GM10266 (cell line): ENCODE measurements at regions not wholly inside any gene's neighbourhood (a gene's known extent, or its start where the extent isn't known, plus 50 kb on each side); places are given as distances from the start of the nearest gene placed in this dataset.

Experiments used
- DNase-seq: peaks from one replicate; pipeline ENCODE4 v3.0.0; 2012; ENCODE audit errors: extremely low spot score
- TF ChIP-seq, protein P1 (sequence below): IDR thresholded peaks from 2 replicates; pipeline ENCODE4 v1.5.1; 2012; ENCODE audit warnings: mild to moderate bottlenecking, low read depth; ENCODE audit not compliant: control insufficient read depth, insufficient read depth; ENCODE audit errors: missing control alignments

DNA sequence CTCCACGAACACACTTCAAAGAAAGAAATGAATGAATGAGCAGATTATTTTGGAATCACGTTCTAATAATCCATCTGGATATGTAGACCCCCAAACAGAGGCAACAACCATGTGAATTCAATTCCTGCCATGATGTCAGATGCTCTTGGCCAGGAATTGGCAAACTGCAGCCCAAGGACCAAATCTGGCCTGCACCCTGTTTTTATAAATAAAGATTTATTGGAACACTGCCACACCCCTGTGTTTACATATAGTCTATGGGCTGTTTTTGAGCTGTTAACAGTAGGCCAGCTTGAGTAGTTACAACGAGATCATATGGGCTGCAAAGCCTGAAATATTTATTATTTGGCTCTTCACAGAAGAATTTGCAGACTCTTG is 336.0 kb upstream of the ZFHX3 start:
- TF ChIP-seq, protein P1, sequence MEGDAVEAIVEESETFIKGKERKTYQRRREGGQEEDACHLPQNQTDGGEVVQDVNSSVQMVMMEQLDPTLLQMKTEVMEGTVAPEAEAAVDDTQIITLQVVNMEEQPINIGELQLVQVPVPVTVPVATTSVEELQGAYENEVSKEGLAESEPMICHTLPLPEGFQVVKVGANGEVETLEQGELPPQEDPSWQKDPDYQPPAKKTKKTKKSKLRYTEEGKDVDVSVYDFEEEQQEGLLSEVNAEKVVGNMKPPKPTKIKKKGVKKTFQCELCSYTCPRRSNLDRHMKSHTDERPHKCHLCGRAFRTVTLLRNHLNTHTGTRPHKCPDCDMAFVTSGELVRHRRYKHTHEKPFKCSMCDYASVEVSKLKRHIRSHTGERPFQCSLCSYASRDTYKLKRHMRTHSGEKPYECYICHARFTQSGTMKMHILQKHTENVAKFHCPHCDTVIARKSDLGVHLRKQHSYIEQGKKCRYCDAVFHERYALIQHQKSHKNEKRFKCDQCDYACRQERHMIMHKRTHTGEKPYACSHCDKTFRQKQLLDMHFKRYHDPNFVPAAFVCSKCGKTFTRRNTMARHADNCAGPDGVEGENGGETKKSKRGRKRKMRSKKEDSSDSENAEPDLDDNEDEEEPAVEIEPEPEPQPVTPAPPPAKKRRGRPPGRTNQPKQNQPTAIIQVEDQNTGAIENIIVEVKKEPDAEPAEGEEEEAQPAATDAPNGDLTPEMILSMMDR, result no peak
- no peak for DNase-seq

DNA sequence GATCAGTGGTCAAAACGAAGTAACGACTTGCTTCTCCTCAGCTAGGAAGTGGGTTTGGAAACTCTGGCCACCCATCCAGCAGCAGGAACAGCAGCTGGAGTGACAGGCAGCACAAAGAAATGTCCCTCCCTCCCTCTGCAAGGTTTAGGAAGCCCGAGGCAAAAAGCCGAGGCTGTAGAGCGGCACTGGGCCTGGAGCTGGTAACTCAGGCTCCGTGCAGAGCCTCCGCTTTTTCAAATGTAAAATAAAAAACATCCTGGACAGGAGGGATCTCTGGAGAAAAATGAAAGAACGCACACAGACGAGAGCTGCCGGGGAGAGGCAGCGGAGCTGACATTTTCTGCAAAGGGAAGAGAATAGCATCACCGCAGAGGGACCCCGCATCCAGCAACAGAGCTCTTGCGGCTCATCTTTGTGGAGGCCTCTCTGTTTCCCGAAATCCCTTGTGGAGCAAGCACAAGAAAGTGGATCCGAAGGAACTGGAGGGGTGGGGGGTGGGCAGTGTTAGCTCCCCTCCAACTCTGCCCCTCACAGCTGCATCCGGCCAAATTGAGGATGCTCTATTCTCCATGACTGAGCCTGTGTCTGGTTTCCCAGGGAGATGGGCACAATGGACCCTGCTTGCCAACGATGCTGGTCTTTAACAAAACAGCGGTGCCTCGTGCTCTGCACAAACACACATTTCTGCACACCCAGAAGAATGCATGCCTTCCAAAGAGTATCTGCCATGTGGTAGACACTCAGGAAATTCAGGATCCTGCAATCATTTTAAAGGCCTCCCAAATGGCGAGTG is 335.5 kb upstream of the ZFHX3 start:
- TF ChIP-seq, protein P1, result no peak

DNA sequence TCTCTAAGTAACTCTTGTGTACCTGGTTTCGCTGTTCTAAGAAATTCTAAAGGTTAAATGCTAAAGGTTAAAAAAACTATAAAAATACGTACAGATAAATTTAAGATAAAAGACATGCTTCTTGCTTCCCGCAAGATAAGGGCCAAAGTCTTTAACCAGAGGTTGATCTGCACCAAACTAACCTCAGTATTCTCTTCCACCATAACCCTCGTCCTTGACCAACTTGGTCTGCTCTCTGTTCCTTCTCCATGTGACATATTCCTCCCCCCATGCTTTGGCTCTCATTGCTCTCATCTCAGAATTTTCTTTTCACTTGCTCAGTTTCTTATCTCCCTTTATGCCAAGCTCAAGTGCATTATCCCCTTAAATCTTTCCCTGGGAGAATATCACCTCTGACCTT is 330.5 kb upstream of the ZFHX3 start:
- TF ChIP-seq, protein P1, result no peak
- DNase-seq, result no peak

More for the DNA sequence above, 335.5 kb upstream of the ZFHX3 start:
- DNase-seq, result no peak

DNA sequence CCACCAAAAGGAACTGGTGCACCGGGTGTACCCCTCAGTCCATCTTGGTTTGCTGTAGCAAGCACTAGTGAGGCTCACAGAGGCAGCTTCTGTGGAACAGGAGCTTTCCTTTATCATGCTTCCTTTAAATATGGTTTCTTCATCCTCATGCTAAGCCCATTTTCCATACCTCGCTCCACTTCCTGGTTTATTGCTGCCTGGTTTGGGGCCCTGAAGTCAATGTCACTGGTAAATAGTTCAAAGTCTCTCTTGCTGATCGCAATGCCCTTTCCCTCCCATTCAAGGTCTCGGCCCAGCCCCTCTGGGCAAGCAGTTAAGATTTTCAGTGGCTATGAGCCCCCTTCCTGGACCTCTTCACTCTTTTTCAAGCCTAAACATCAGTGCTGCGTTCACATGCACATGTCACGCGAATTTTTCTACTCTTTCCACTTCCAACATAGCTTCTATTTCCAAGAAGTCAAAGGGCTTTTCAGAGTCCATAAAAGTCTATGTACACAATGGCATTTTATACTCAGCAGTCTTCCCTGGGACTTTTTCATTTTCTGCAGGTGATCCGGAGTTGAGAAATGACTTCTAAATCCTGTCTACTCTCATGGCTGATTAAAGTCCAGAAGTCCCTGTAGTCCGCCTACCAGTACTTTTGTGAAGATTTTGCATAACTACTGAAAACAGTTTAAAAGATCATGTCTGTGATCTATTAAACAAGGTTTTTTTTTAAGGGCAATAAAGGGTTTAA is 323.8 kb upstream of the ZFHX3 start:
- TF ChIP-seq, protein P1, result no peak
- DNase-seq, result no peak

DNA sequence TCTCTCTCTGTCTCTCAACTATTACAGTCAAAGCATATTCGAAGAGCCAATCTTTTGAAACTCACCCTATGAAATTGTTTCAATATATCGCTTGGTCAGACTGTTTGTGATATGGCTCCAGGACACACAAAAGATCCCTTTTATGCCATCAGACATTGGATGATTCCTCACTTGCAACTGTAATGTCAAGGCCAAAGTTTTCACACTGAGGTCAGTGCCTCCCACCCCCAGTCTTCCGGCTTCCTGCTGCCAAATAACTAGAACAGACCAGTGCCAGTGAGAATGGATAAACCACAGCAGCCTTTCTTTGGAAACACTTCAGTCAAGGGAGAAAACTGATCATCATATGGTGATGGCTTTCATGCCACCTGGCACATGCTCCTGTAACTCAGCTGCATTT is 321.9 kb upstream of the ZFHX3 start:
- TF ChIP-seq, protein P1, result no peak
- no peak for DNase-seq

DNA sequence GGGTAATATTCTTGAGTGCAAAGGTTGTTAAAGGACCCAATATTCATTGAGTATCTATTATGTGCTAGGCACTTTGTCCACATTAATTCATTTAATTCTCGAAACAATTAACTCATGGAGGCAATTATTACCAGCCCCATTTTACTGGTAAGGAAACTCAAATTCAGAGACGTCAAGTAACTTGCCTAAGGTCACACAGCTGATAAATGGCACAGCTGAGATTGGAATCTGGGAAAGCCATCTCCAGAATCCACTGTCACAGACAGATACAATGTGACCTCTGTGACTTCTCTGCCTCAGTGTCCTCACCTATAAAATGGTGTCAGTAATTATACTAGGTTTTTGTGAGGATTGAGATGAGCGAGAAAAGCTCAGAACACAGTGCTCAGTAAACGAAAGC is 320.8 kb upstream of the ZFHX3 start:
- DNase-seq, result no peak
- TF ChIP-seq, protein P1, result no peak

DNA sequence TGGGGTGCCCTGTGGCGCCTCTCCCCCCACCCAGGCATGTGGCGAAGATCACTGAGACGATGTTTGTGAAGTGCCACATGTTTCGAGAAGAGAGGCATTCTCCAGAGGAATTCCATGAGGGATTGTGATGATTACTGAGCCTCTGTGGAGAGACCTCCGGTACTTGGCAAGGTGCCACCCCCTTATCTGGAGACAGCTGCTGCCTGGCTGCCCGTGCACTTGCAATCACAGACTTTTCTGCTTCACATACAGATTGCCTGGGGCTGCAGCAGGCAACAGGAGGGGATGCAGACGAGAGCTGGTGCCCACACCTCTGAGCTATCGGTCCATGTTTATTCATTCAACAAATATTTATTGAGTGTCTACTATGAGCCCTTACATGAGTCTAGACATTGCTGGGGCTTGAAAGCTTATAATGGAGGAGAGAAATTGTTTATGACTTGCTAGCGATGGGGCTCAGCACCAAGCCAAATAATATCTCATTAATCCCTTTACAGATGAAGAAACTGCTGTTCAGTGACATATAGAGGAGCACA is 317.2 kb upstream of the ZFHX3 start:
- no peak for DNase-seq
- TF ChIP-seq, protein P1, result no peak
